PC-3 (cell line): ENCODE measurements at regions not wholly inside any gene's neighbourhood (a gene's known extent, or its start where the extent isn't known, plus 50 kb on each side); places are given as distances from the start of the nearest gene placed in this dataset.

Experiments used
- EZH2 ChIP-seq: fragments of 300-600 bp; sonication (generic); IDR thresholded peaks from one replicate; pipeline ENCODE4 v1.6.1; 2017; ENCODE audit warnings: antibody characterized with exemption, mild to moderate bottlenecking, low read length; ENCODE audit not compliant: unreplicated experiment
- EZH2phosphoT487 ChIP-seq: fragments of 300-600 bp; sonication (generic); IDR thresholded peaks from 2 replicates; pipeline ENCODE4 v1.6.1; 2018; ENCODE audit warnings: mild to moderate bottlenecking, antibody characterized with exemption, low read length, borderline replicate concordance
- TF ChIP-seq, protein P1 (sequence below): fragments of 300-600 bp; sonication (generic); conservative IDR thresholded peaks from 2 replicates; pipeline ENCODE4 v1.5.1; 2017; ENCODE audit warnings: antibody characterized with exemption, low read depth, mild to moderate bottlenecking, low read length

DNA sequence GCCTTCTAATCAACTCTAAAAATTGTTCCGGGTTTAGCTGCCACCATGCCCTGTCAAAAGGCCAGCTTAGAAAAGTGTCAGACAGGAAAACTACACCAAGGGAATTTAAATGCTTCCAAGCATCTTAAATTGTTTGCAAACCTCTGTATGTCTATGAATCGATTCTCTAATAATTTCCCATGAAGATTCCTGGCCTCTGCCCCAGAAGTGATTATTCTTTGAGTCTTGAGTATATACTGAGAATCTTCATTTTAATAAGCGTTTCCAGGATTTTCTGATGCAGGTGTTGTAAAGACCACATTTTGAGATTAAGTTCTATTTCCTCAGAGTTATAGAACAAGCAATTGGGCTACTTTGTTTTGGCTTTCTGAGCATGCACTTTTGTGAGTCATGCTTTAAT is 471.8 kb upstream of the JAG1 start:
- TF ChIP-seq, protein P1, sequence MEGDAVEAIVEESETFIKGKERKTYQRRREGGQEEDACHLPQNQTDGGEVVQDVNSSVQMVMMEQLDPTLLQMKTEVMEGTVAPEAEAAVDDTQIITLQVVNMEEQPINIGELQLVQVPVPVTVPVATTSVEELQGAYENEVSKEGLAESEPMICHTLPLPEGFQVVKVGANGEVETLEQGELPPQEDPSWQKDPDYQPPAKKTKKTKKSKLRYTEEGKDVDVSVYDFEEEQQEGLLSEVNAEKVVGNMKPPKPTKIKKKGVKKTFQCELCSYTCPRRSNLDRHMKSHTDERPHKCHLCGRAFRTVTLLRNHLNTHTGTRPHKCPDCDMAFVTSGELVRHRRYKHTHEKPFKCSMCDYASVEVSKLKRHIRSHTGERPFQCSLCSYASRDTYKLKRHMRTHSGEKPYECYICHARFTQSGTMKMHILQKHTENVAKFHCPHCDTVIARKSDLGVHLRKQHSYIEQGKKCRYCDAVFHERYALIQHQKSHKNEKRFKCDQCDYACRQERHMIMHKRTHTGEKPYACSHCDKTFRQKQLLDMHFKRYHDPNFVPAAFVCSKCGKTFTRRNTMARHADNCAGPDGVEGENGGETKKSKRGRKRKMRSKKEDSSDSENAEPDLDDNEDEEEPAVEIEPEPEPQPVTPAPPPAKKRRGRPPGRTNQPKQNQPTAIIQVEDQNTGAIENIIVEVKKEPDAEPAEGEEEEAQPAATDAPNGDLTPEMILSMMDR: no peak
- TF ChIP-seq EZH2: no peak
- no peak for TF ChIP-seq EZH2phosphoT487
